ENCODE measurements at regions not wholly inside any gene's neighbourhood (a gene's known extent, or its start where the extent isn't known, plus 50 kb on each side); places are given as distances from the start of the nearest gene placed in this dataset.

DNA sequence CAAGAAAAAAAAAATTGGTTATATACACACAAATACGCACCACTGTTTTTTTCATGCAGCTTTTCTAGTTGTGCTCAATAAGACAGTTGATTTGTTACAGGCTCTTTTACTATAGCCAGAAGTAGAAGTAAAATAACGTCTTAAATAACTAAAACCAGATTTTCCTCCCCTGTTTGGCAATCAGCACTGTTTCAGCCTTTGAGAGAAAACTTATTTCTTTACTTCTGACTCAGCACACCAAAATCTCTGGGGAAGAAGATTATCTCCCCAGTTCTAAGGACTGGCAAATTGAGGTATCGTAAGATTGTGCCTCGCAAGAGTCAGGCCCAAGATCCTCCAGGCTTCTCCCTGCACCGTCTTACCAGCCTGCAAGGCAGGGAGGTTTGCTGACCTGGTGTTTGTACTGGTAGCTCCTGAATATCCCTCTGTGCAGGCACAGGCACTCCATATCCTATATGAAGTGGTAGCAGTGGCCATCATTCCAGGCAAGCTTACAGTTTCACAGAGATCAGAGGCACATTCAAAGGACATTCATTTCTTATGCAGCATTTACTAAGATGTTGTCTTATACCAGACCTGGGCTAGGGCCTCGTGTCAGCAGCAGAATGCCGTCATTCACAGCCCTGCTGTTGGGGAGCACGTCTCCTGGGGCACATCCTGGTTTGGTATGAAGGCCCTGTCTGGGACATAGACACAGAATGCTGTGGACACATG, 268.2 kb downstream of the ZNF536 start:
- TF ChIP-seq, protein P1, sequence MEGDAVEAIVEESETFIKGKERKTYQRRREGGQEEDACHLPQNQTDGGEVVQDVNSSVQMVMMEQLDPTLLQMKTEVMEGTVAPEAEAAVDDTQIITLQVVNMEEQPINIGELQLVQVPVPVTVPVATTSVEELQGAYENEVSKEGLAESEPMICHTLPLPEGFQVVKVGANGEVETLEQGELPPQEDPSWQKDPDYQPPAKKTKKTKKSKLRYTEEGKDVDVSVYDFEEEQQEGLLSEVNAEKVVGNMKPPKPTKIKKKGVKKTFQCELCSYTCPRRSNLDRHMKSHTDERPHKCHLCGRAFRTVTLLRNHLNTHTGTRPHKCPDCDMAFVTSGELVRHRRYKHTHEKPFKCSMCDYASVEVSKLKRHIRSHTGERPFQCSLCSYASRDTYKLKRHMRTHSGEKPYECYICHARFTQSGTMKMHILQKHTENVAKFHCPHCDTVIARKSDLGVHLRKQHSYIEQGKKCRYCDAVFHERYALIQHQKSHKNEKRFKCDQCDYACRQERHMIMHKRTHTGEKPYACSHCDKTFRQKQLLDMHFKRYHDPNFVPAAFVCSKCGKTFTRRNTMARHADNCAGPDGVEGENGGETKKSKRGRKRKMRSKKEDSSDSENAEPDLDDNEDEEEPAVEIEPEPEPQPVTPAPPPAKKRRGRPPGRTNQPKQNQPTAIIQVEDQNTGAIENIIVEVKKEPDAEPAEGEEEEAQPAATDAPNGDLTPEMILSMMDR (IDR thresholded peaks at IDR 0.05; ENCODE audit: low read length), result no peak
- TF ChIP-seq EZH2 (optimal IDR thresholded peaks at IDR 0.05; ENCODE audit: low read depth, low read length) (no peak), EZH2phosphoT487 (IDR thresholded peaks at IDR 0.05; ENCODE audit: low read length) (no peak)

All from MM.1S (cell line).